ENCODE measurements at regions not wholly inside any gene's neighbourhood (a gene's known extent, or its start where the extent isn't known, plus 50 kb on each side); places are given as distances from the start of the nearest gene placed in this dataset.

DNA sequence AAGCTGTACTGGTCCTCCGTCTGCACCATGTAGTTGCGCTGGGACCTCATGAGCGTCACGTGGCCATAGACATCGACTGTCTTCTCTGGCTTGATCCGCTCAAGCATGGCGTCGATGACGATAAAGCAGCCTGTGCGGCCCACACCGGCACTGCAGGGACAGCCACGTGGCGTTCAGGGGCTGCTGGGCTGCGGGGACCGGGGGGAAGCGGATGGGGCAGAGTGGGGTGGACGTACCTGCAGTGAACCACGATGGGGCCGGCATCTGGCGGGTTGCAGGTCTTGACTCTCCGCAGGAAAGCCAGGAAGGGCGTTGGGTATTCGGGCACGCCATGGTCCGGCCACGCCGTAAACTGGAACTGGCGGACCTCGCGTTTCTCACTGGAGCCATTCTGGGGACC lies 128.5 kb downstream of the PTPRS start:
- H3K4me1 ChIP-seq: no peaks in the 10 kb centered on the region
- no peaks in the 10 kb centered on the region for H3K9me3 ChIP-seq (ENCODE audit: control insufficient read depth, low read length)
- no peak overlapping the region for H3K4me3 ChIP-seq (ENCODE audit: low read depth, low read length)
- H3K9ac ChIP-seq: no peak overlapping the region
- H3K27ac ChIP-seq: no peak overlapping the region
- H2AFZ ChIP-seq: no peak overlapping the region
- no peak overlapping the region for H3K4me2 ChIP-seq (ENCODE audit: low read length)
- H3K79me2 ChIP-seq: no peaks in the 10 kb centered on the region
- no peaks in the 10 kb centered on the region for H3K27me3 ChIP-seq (ENCODE audit: control insufficient read depth, insufficient read depth, low read length)
- no peaks in the 10 kb centered on the region for H3K36me3 ChIP-seq (ENCODE audit: control insufficient read depth, insufficient read depth, low read length)
- TF ChIP-seq CTCF (IDR thresholded peaks at IDR 0.05): no peak

- H3K9ac ChIP-seq: no peak overlapping the region
- H3K4me1 ChIP-seq: no peaks in the 10 kb centered on the region
- TF ChIP-seq CTCF (IDR thresholded peaks at IDR 0.05): no peak
- H3K27me3 ChIP-seq (ENCODE audit: control insufficient read depth, insufficient read depth, low read length): no peaks in the 10 kb centered on the region
- H3K9me3 ChIP-seq (ENCODE audit: control insufficient read depth, low read length): no peaks in the 10 kb centered on the region
- no peak overlapping the region for H3K27ac ChIP-seq
- H3K36me3 ChIP-seq (ENCODE audit: control insufficient read depth, insufficient read depth, low read length): no peaks in the 10 kb centered on the region
- H3K4me2 ChIP-seq (ENCODE audit: low read length): no peak overlapping the region
- no peaks in the 10 kb centered on the region for H3K79me2 ChIP-seq
- H2AFZ ChIP-seq: no peak overlapping the region
- H3K4me3 ChIP-seq (ENCODE audit: low read depth, low read length): no peak overlapping the region
Observed at GRCh38 chr19:5211217-5211822, 129.3 kb downstream of the PTPRS start.

DNA sequence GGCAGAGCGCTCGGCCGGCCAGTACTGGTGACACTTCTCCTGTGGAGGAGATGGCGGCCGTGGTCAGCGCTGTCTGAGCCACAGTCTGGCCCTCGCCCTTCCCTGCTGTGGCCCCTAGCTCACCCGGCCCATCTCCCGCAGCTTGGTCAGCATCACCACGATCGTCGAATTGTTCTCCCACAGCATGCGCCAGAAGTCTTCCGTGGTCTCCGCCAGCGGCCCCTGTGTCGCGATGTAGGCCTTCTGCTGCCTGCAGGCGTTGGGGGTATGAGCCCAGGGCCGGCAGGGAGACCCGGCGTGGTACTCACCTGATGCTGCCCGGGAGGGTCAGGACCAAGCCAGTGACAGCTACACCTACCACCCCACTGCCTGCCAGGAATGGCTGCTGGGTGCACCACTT lies 130.1 kb downstream of the PTPRS start:
- no peak for TF ChIP-seq CTCF (IDR thresholded peaks at IDR 0.05)
- H3K4me3 ChIP-seq (ENCODE audit: low read depth, low read length): no peak overlapping the region
- no peaks in the 10 kb centered on the region for H3K79me2 ChIP-seq
- no peak overlapping the region for H2AFZ ChIP-seq
- no peak overlapping the region for H3K9ac ChIP-seq
- H3K27me3 ChIP-seq (ENCODE audit: control insufficient read depth, insufficient read depth, low read length): no peaks in the 10 kb centered on the region
- H3K9me3 ChIP-seq (ENCODE audit: control insufficient read depth, low read length): no peaks in the 10 kb centered on the region
- no peaks in the 10 kb centered on the region for H3K4me1 ChIP-seq
- H3K27ac ChIP-seq: no peak overlapping the region
- H3K36me3 ChIP-seq (ENCODE audit: control insufficient read depth, insufficient read depth, low read length): no peaks in the 10 kb centered on the region
- H3K4me2 ChIP-seq (ENCODE audit: low read length): no peak overlapping the region

DNA sequence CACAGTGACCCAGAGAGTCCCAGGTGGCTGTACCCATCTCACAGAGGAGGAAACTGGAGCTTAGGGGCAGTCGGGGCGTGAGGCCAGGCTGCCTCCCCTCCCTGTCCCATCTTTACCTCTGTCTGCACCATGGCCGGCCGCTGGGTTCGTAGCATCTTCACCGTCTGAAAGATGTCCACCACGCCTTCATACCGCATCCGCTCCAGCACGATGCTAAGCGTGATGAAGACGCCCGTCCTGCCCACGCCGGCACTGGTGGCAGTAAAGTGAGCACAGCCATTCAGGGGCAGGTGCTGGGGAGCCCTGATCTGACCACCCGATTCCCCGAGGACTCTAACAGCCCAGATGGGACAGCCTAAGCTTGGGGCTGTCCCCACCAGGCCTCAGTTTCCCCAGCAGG lies 132.8 kb downstream of the PTPRS start:
- no peaks in the 10 kb centered on the region for H3K9me3 ChIP-seq (ENCODE audit: control insufficient read depth, low read length)
- H3K36me3 ChIP-seq (ENCODE audit: control insufficient read depth, insufficient read depth, low read length): no peaks in the 10 kb centered on the region
- no peak overlapping the region for H3K9ac ChIP-seq
- H3K27me3 ChIP-seq (ENCODE audit: control insufficient read depth, insufficient read depth, low read length): no peaks in the 10 kb centered on the region
- no peaks in the 10 kb centered on the region for H3K79me2 ChIP-seq
- no peak overlapping the region for H3K27ac ChIP-seq
- H3K4me1 ChIP-seq: no peaks in the 10 kb centered on the region
- no peak for TF ChIP-seq CTCF (IDR thresholded peaks at IDR 0.05)
- no peak overlapping the region for H3K4me2 ChIP-seq (ENCODE audit: low read length)
- no peak overlapping the region for H2AFZ ChIP-seq
- no peak overlapping the region for H3K4me3 ChIP-seq (ENCODE audit: low read depth, low read length)

DNA sequence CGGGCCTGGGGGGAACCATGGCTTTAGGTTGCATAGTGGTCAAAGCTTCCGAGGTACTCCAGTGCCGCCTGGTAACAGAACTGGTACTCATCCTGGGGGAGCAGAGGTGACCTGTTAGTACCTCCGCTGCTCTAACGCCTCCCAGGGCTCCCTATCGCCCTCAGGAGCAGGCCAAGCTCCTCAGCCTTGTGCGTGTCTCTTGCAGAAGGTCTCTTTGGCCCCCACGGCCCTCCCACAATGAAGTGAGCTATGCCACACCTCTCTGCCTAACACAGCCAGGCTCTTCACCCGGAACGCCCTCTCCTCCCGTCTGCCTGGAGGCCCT lies 133.9 kb downstream of the PTPRS start:
- H3K27me3 ChIP-seq (ENCODE audit: control insufficient read depth, insufficient read depth, low read length): no peaks in the 10 kb centered on the region
- H3K27ac ChIP-seq: no peak overlapping the region
- no peak overlapping the region for H2AFZ ChIP-seq
- H3K4me1 ChIP-seq: no peaks in the 10 kb centered on the region
- H3K79me2 ChIP-seq: no peaks in the 10 kb centered on the region
- H3K9ac ChIP-seq: no peak overlapping the region
- H3K4me2 ChIP-seq (ENCODE audit: low read length): no peak overlapping the region
- no peaks in the 10 kb centered on the region for H3K9me3 ChIP-seq (ENCODE audit: control insufficient read depth, low read length)
- no peaks in the 10 kb centered on the region for H3K36me3 ChIP-seq (ENCODE audit: control insufficient read depth, insufficient read depth, low read length)
- H3K4me3 ChIP-seq (ENCODE audit: low read depth, low read length): no peak overlapping the region
- no peak for TF ChIP-seq CTCF (IDR thresholded peaks at IDR 0.05)

Measured in parathyroid adenoma (tissue), 2 donors.